ENCODE measurements at regions not wholly inside any gene's neighbourhood (a gene's known extent, or its start where the extent isn't known, plus 50 kb on each side); places are given as distances from the start of the nearest gene placed in this dataset.

DNA sequence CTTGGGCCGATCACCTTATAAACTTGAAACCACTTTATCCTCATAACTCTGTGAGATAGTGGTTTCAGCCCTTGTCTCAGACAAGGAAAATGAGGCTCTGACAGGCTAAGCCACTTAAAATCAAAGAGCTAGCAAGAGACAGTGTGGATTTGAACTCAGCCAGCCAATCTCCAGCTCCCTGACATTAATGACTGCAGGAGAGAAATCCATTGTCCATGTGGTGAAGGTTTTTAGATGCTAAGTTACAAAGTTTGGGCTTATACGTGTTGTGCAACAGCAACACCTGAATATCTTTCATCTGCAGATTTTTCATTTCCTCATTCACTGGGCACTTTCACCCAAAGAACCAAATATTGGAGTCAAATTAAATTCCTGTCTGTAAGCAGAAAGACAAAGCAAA lies 501.3 kb downstream of the GRIN2A start:
- POLR2A ChIA-PET (ENCODE audit: low non-redundant PET): no interaction called here
- no TSS peak for BruUV-seq (replicated peaks)
- TF ChIP-seq EZH2 (IDR thresholded peaks at IDR 0.05; ENCODE audit: borderline replicate concordance, low read depth, low read length, poor library complexity, severe bottlenecking): no peak
- TF ChIP-seq, protein P1, sequence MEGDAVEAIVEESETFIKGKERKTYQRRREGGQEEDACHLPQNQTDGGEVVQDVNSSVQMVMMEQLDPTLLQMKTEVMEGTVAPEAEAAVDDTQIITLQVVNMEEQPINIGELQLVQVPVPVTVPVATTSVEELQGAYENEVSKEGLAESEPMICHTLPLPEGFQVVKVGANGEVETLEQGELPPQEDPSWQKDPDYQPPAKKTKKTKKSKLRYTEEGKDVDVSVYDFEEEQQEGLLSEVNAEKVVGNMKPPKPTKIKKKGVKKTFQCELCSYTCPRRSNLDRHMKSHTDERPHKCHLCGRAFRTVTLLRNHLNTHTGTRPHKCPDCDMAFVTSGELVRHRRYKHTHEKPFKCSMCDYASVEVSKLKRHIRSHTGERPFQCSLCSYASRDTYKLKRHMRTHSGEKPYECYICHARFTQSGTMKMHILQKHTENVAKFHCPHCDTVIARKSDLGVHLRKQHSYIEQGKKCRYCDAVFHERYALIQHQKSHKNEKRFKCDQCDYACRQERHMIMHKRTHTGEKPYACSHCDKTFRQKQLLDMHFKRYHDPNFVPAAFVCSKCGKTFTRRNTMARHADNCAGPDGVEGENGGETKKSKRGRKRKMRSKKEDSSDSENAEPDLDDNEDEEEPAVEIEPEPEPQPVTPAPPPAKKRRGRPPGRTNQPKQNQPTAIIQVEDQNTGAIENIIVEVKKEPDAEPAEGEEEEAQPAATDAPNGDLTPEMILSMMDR (conservative IDR thresholded peaks at IDR 0.05; ENCODE audit: low read depth, low read length): no peak
- intact Hi-C loops (cut with micrococcal nuclease; ENCODE audit: unreplicated experiment): no loop called here
- Histone ChIP-seq H3K4me3 (ENCODE audit: low read depth, low read length, poor library complexity, severe bottlenecking) (no peak overlapping the region), H3K36me3 (ENCODE audit: insufficient read depth, low read length, poor library complexity, severe bottlenecking) (no peaks in the 10 kb centered on the region), H3K4me1 (ENCODE audit: insufficient read depth, low read length, poor library complexity, severe bottlenecking) (no peaks in the 10 kb centered on the region), H3K27ac (ENCODE audit: low read depth, low read length, poor library complexity, severe bottlenecking) (no peak overlapping the region), H3K27me3 (replicated peaks; ENCODE audit: insufficient read depth, low read depth, low read length, poor library complexity) (peaks cover 27% of the 10 kb centered on the region), H3K9me3 (ENCODE audit: low read depth, low read length, poor library complexity, severe bottlenecking) (peaks cover 4% of the 10 kb centered on the region)
- CTCF ChIA-PET: no interaction called here
- DNase-seq (ENCODE audit: low spot score): no peak

- no peak for DNase-seq (ENCODE audit: low spot score)
- no peak overlapping the region for H3K27ac ChIP-seq (ENCODE audit: low read depth, low read length, poor library complexity, severe bottlenecking)
- peaks cover 27% of the 10 kb centered on the region for H3K27me3 ChIP-seq (replicated peaks; ENCODE audit: insufficient read depth, low read depth, low read length, poor library complexity)
- ChIA-PET POLR2A (ENCODE audit: low non-redundant PET) (no interaction called here), CTCF (no interaction called here)
- H3K36me3 ChIP-seq (ENCODE audit: insufficient read depth, low read length, poor library complexity, severe bottlenecking): no peaks in the 10 kb centered on the region
- intact Hi-C loops (cut with micrococcal nuclease; ENCODE audit: unreplicated experiment): no loop called here
- no peaks in the 10 kb centered on the region for H3K4me1 ChIP-seq (ENCODE audit: insufficient read depth, low read length, poor library complexity, severe bottlenecking)
- H3K9me3 ChIP-seq (ENCODE audit: low read depth, low read length, poor library complexity, severe bottlenecking): peaks cover 4% of the 10 kb centered on the region
- BruUV-seq (replicated peaks): no TSS peak
- no peak for TF ChIP-seq EZH2 (IDR thresholded peaks at IDR 0.05; ENCODE audit: borderline replicate concordance, low read depth, low read length, poor library complexity, severe bottlenecking)
- TF ChIP-seq, protein P1 (conservative IDR thresholded peaks at IDR 0.05; ENCODE audit: low read depth, low read length): no peak
- H3K4me3 ChIP-seq (ENCODE audit: low read depth, low read length, poor library complexity, severe bottlenecking): no peak overlapping the region
Observed at GRCh38 chr16:9681508-9681907, 500.7 kb downstream of the GRIN2A start.

GRCh38 chr16:9682320-9682719 lies 499.9 kb downstream of the GRIN2A start:
- Histone ChIP-seq H3K36me3 (ENCODE audit: insufficient read depth, low read length, poor library complexity, severe bottlenecking) (no peaks in the 10 kb centered on the region), H3K27ac (ENCODE audit: low read depth, low read length, poor library complexity, severe bottlenecking) (no peak overlapping the region), H3K27me3 (replicated peaks; ENCODE audit: insufficient read depth, low read depth, low read length, poor library complexity) (peaks cover 27% of the 10 kb centered on the region), H3K9me3 (ENCODE audit: low read depth, low read length, poor library complexity, severe bottlenecking) (peaks cover 4% of the 10 kb centered on the region), H3K4me1 (ENCODE audit: insufficient read depth, low read length, poor library complexity, severe bottlenecking) (no peaks in the 10 kb centered on the region), H3K4me3 (ENCODE audit: low read depth, low read length, poor library complexity, severe bottlenecking) (no peak overlapping the region)
- BruUV-seq (replicated peaks): no TSS peak
- intact Hi-C loops (cut with micrococcal nuclease; ENCODE audit: unreplicated experiment): no loop called here
- ChIA-PET CTCF (no interaction called here), POLR2A (ENCODE audit: low non-redundant PET) (no interaction called here)
- TF ChIP-seq, protein P1 (conservative IDR thresholded peaks at IDR 0.05; ENCODE audit: low read depth, low read length): no peak
- TF ChIP-seq EZH2 (IDR thresholded peaks at IDR 0.05; ENCODE audit: borderline replicate concordance, low read depth, low read length, poor library complexity, severe bottlenecking): no peak
- DNase-seq (ENCODE audit: low spot score): no peak
